Right ventricle myocardium inferior (tissue), 1 donor: ENCODE measurements at regions not wholly inside any gene's neighbourhood (a gene's known extent, or its start where the extent isn't known, plus 50 kb on each side); places are given as distances from the start of the nearest gene placed in this dataset.
A peak's percentile ranks its signal among the peaks of the same experiment; 100 is the strongest.

Source experiments
- ATAC-seq: fragments of 200-7000 bp; cut with Tn5 transposase; one replicate; pipeline ENCODE4 v1.9.1; 2020; ENCODE audit warnings: mild to moderate bottlenecking, moderate library complexity
- DNase-seq: peaks from one replicate; pipeline ENCODE4 v3.0.0; 2021; ENCODE audit errors: missing footprints
- intact Hi-C: fragments of 100-400 bp; cut with DNase I; formaldehyde crosslinking; loops from one replicate; pipeline ENCODE4 v1.11.0; 2022
- donor health status: DM: no; HTN: yes; CAD: no; lungs with severe emphysema.

GRCh38 chr11:69923641-69924307 is 104.6 kb upstream of the FGF3 start:
- intact Hi-C loops: no loop called here
- DNase-seq (no peak), ATAC-seq (no peak)

GRCh38 chr11:69924308-69925161 is 105.3 kb upstream of the FGF3 start:
- ATAC-seq (no peak), DNase-seq (no peak)
- intact Hi-C loops: no loop called here

GRCh38 chr11:69925366-69926196 is 106.4 kb upstream of the FGF3 start:
- intact Hi-C loops: no loop called here
- no peak for DNase-seq
- no peak for ATAC-seq

GRCh38 chr11:69926376-69927050 is 107.3 kb upstream of the FGF3 start:
- no peak for DNase-seq

GRCh38 chr11:69928121-69928520 is 108.9 kb upstream of the FGF3 start:
- intact Hi-C loops: no loop called here
- no peak for ATAC-seq
- no peak for DNase-seq

More at GRCh38 chr11:69926376-69927050, 107.3 kb upstream of the FGF3 start:
- intact Hi-C loops: no loop called here
- no peak for ATAC-seq

GRCh38 chr11:69928975-69929374 is 109.8 kb upstream of the FGF3 start:
- ATAC-seq (no peak), DNase-seq (no peak)
- intact Hi-C loops: no loop called here

GRCh38 chr11:69930081-69931059 is 111.2 kb upstream of the FGF3 start:
- intact Hi-C loops: no loop called here
- ATAC-seq (no peak), DNase-seq (no peak)

GRCh38 chr11:69931060-69931910 is 112.1 kb upstream of the FGF3 start:
- intact Hi-C loops: no loop called here
- no peak for DNase-seq
- ATAC-seq: no peak

- ATAC-seq (no peak), DNase-seq (no peak)
- intact Hi-C loops: no loop called here
Measured at GRCh38 chr11:69931994-69932910, 113.0 kb upstream of the FGF3 start.

GRCh38 chr11:69934861-69935494 is 115.8 kb upstream of the FGF3 start:
- ATAC-seq: no peak
- no peak for DNase-seq
- intact Hi-C loops: no loop called here

- intact Hi-C loops: no loop called here
- no peak for DNase-seq
- no peak for ATAC-seq
Measured at GRCh38 chr11:69935941-69936505, 116.8 kb upstream of the FGF3 start.

GRCh38 chr11:69936771-69937170 is 117.6 kb upstream of the FGF3 start:
- intact Hi-C loops: no loop called here
- ATAC-seq (no peak), DNase-seq (no peak)

GRCh38 chr11:69938206-69938605 is 119.0 kb upstream of the FGF3 start:
- ATAC-seq: no peak
- intact Hi-C loops: no loop called here
- no peak for DNase-seq

GRCh38 chr11:69939551-69940245 is 120.5 kb upstream of the FGF3 start:
- intact Hi-C loops: loop anchor here (1.0 kb wide), 1 partner anchor 20 kb away; no protein-coding TSS in a partner anchor
- DNase-seq (peak; percentile 87), ATAC-seq (peak; percentile 92)

GRCh38 chr11:69940246-69940610 is 121.0 kb upstream of the FGF3 start:
- DNase-seq (no peak), ATAC-seq (no peak)
- intact Hi-C loops: no loop called here
